ENCODE measurements at regions not wholly inside any gene's neighbourhood (a gene's known extent, or its start where the extent isn't known, plus 50 kb on each side); places are given as distances from the start of the nearest gene placed in this dataset.
"Not testable (repeated sequence)": the region's sequence is repeated elsewhere in the genome, so short reads cannot be mapped to it uniquely, and the experiment has no call there.

GRCh38 chr4:146072376-146072775, 103.1 kb upstream of the LSM6 start:
- DNase-seq = no peak

- no peak for DNase-seq
These were observed 104.1 kb upstream of the LSM6 start for GRCh38 chr4:146071390-146071789.

DNA sequence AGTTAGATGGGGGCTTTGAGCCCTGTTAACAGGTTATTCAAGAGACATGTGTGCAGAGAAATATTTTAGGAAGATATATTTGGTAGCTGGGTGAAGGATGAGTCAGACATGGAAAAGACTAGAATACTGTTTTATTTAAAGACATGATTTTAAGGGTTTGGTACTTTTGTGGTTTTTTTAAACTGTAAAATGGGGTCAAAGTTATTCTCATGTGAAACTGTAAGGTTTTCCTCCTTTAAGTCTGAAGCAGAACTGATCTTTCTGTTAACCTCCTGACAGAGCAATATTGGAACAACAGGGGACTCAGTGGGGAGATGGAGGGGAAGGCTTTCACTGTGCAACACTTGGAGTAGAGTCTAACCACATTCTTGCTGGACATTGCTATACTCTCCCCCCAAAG, 112.4 kb upstream of the LSM6 start:
- no peak for DNase-seq

DNA sequence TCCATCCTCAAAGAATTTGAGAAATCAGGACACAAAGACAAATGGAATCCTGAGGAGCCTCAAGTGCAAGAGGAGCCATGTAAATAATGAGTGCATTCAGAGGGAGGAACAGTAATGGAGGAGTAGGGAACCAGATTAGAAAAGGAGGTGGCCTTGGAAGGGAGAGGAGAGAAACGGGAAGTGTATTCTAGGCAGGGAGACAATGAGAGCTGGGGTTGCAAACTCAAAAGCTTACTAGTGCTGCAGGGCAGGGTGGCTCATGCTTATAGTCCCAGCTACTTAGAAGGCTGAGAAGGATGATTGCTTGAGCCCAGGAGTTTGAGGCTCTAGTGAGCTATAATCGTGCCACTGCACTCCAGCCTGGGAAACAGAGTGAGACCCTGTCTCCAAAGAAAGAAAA, 113.2 kb upstream of the LSM6 start:
- DNase-seq = no peak

GRCh38 chr4:146061610-146062334, 113.7 kb upstream of the LSM6 start:
- DNase-seq = no peak

GRCh38 chr4:146059865-146060264, 115.7 kb upstream of the LSM6 start:
- DNase-seq = no peak

DNA sequence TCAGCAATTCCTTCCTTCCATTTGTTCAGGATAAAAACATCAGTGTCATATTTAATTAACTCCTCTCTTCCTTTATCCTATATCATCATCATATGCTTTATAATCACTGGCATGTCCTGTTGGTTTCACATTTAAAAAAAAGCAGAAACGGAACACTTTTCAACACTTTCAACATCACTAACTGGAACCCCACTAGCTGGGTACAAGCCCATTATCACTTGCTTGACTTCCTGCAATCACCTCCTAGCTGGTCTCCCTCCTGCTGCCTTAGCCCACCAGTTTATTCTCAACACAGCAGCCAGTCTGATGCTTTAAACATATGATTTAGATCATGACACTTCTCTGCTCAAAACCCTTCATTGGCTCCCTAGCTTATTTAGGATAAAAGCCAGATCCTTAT, 116.4 kb upstream of the LSM6 start:
- no peak for DNase-seq

- DNase-seq = no peak
These were observed 117.0 kb upstream of the LSM6 start for GRCh38 chr4:146058531-146058930.

DNA sequence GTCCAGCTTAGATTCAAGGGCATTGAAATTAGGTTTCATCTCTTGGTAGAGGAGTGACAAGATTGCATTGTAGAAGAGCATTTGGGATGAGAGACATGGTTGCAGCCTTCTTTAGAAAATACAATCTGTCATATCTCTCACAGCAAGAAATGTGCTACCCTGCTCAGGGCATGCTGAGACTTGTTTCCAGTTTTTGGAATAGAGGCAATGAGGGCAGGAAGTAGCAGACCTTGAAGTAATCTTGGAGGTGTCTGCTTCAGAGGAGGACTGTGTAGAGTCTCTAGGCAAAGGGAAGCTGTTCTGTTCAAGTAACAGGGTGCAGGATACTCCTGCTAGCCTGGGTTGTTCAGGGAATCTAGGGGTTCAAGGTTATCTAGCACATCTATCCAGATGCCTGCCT, 116.1 kb upstream of the ZNF827 start:
- DNase-seq = no peak

- DNase-seq = no peak
These were observed 115.3 kb upstream of the ZNF827 start for GRCh38 chr4:146053891-146054290.

DNA sequence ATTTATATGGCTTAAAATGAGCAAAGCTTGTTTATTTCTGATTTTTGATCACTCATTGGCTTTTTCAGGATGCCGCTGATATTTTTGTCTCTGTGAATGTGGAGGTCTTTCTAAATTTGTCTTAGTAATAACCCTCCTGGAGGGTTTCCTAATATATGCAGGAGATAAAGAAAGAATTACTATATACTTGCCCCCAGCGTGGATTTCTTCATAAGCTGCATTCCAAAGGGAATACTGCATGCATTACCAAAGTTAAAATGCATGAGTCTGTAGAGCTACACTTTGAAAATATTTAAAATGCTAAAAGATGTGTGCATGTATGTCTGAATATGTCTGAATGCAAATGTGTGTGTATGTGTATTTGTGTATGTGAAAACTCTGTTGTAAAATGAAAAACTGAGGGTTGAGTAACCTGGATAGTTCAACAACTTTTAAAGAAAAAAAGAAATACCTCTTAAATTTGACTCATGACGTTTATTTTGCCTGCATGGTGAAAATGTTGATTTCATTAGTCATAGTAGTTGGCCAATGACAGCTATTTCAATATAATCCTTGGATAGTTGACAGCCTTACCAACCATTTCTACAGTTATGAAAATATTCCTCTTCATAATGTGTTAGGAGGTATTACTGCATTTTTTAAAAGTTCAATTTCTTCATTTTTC, 113.2 kb upstream of the ZNF827 start:
- no peak for DNase-seq

- no peak for DNase-seq
These were observed 112.6 kb upstream of the ZNF827 start for GRCh38 chr4:146051223-146051622.

DNA sequence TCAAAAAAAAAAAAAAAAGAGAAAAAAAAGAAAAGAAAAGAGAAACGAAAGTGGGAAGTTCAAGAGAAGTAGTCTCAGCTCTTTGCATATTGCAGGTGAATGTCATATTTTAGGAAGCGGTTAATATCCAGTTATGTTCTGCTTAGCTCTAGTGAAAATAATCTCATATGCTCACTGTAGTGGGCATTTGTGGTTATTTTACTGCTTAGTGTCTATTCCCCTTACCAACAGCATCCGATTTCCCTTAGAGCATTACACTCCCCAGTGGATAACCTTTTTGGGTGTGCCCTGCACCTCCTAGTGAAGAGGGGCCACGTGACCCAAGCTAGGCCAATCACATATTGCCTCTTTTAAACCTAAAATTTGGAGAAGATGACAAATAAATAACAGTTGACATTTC, 111.2 kb upstream of the ZNF827 start:
- DNase-seq = no peak

- not testable (repeated sequence) for DNase-seq
These were observed 109.1 kb upstream of the ZNF827 start for GRCh38 chr4:146047768-146048167.

GRCh38 chr4:146041139-146042004, 102.7 kb upstream of the ZNF827 start:
- DNase-seq = no peak

- DNase-seq = no peak
These were observed 102.0 kb upstream of the ZNF827 start for GRCh38 chr4:146040623-146041022.

- no peak for DNase-seq
These were observed 94.5 kb upstream of the ZNF827 start for GRCh38 chr4:146033149-146033548.

GRCh38 chr4:146032234-146032860, 93.7 kb upstream of the ZNF827 start:
- DNase-seq = no peak

DNA sequence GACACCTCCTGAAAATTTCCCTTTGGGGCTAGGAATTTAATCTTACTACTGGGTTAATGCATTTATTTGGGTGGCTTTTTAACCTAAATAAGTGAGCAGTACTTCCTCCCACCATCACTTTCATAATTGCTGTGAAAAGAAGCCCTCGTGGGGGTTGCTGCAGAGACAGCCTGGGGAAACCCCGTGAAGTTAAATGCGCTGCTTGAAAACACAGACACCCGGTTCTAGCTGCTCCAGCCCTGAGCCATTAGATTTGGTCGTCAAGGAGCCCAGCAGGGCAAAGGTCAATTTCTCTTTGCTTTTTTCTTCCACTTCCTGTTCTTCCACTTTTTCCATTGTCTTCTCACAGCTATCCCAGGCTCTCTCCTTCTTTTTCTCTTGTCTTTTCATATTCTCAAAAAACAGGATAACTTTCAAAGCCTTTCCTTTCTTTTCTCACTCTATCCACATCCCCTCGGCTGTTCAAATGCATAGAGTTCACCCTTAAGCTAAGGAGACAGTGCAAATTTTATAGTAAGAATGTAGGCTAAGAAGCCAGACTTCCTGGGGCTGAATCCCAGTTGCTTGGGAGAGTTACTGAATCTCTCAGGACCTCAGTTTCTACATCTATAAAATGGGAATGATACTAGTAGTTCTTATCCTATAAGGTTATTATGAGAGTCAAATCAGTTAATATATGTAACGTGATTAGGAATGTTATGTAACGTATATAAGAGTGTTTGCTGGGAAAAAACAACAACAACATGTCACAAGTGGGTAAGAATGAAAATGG, 91.5 kb upstream of the ZNF827 start:
- no peak for DNase-seq

GRCh38 chr4:146029147-146029546, 90.5 kb upstream of the ZNF827 start:
- no peak for DNase-seq

DNA sequence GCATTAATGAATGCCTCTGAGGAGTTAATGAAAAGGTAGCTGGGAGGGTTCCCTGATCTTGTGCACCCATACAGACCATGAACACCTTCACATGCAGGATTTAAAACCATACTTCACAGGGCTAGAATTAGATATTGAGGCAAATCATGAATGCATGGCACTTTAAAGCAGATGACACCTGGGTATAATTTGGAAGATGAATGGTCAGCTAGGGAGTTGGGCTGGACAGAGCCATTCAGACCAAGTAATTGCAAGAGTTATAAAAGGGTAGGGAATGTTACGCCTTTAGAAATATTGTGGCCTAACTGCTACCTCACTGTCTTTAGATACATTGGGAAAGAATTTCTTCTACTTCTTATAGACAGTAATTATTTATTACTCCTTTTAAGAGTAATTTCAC, 89.1 kb upstream of the ZNF827 start:
- DNase-seq = no peak

- no peak for DNase-seq
These were observed 84.8 kb upstream of the ZNF827 start for GRCh38 chr4:146023334-146023967.
